ENCODE measurements at regions not wholly inside any gene's neighbourhood (a gene's known extent, or its start where the extent isn't known, plus 50 kb on each side); places are given as distances from the start of the nearest gene placed in this dataset.

- H3K4me3 Mint-ChIP-seq = no peak overlapping the region
Observed at GRCh38 chr13:50729177-50729576, 114.3 kb downstream of the DLEU7 start.

GRCh38 chr13:50730496-50731351, 112.8 kb downstream of the DLEU7 start:
- no peaks in the 10 kb centered on the region for H3K4me1 Mint-ChIP-seq
- H3K27ac Mint-ChIP-seq = no peak overlapping the region
- no peaks in the 10 kb centered on the region for H3K9me3 Mint-ChIP-seq
- TF ChIP-seq CTCF (IDR thresholded peaks at IDR 0.05) = no peak
- intact Hi-C loops (cut with micrococcal nuclease) = no loop called here
- no peak overlapping the region for H3K4me3 ChIP-seq (ENCODE audit: low read length)
- H3K9me3 ChIP-seq (ENCODE audit: control insufficient read depth, insufficient read depth, low read length) = no peaks in the 10 kb centered on the region
- WGBS (ENCODE audit: insufficient coverage) = 92% methylated on average over 4 of the region's 4 CpGs
- no peak overlapping the region for H3K27ac ChIP-seq (ENCODE audit: low read length)
- H3K36me3 ChIP-seq (ENCODE audit: control insufficient read depth, insufficient read depth, low read length) = no peaks in the 10 kb centered on the region
- H3K27me3 ChIP-seq (ENCODE audit: control insufficient read depth, insufficient read depth, low read length) = peaks cover 5% of the 10 kb centered on the region
- H3K4me1 ChIP-seq (ENCODE audit: control insufficient read depth, insufficient read depth, low read length) = no peaks in the 10 kb centered on the region
- H3K4me3 Mint-ChIP-seq = no peak overlapping the region
- peaks cover 11 to 43% of the 10 kb centered on the region in 2 donors for H3K27me3 Mint-ChIP-seq (ENCODE audit: low read depth in 2 of 2)
- ATAC-seq = no peak
- H3K36me3 Mint-ChIP-seq = no peaks in the 10 kb centered on the region
- no peak for DNase-seq

More at GRCh38 chr13:50729177-50729576, 114.3 kb downstream of the DLEU7 start:
- no peak overlapping the region for H3K4me3 ChIP-seq (ENCODE audit: low read length)
- ATAC-seq (no peak), DNase-seq (no peak)
- no peak for TF ChIP-seq CTCF (IDR thresholded peaks at IDR 0.05)
- H3K9me3 ChIP-seq (ENCODE audit: control insufficient read depth, insufficient read depth, low read length) = no peaks in the 10 kb centered on the region
- no peaks in the 10 kb centered on the region for H3K4me1 Mint-ChIP-seq
- no peaks in the 10 kb centered on the region for H3K4me1 ChIP-seq (ENCODE audit: control insufficient read depth, insufficient read depth, low read length)
- no peak overlapping the region for H3K27ac ChIP-seq (ENCODE audit: low read length)
- H3K36me3 Mint-ChIP-seq = no peaks in the 10 kb centered on the region
- H3K27me3 ChIP-seq (ENCODE audit: control insufficient read depth, insufficient read depth, low read length) = peaks cover 5% of the 10 kb centered on the region
- no peaks in the 10 kb centered on the region for H3K36me3 ChIP-seq (ENCODE audit: control insufficient read depth, insufficient read depth, low read length)
- H3K27me3 Mint-ChIP-seq (ENCODE audit: low read depth in 2 of 2) = peaks cover 17 to 42% of the 10 kb centered on the region in 2 donors
- intact Hi-C loops (cut with micrococcal nuclease) = no loop called here
- H3K9me3 Mint-ChIP-seq = no peaks in the 10 kb centered on the region
- no peak overlapping the region for H3K27ac Mint-ChIP-seq

GRCh38 chr13:50731400-50731799, 112.1 kb downstream of the DLEU7 start:
- Histone ChIP-seq H3K4me1 (ENCODE audit: control insufficient read depth, insufficient read depth, low read length) (no peaks in the 10 kb centered on the region), H3K4me3 (ENCODE audit: low read length) (no peak overlapping the region), H3K27ac (ENCODE audit: low read length) (no peak overlapping the region), H3K9me3 (ENCODE audit: control insufficient read depth, insufficient read depth, low read length) (no peaks in the 10 kb centered on the region), H3K27me3 (ENCODE audit: control insufficient read depth, insufficient read depth, low read length) (peaks cover 5% of the 10 kb centered on the region), H3K36me3 (ENCODE audit: control insufficient read depth, insufficient read depth, low read length) (no peaks in the 10 kb centered on the region)
- no peak overlapping the region for H3K4me3 Mint-ChIP-seq
- TF ChIP-seq CTCF (IDR thresholded peaks at IDR 0.05) = no peak
- ATAC-seq (no peak), DNase-seq (no peak)
- peaks cover 12 to 50% of the 10 kb centered on the region in 2 donors for H3K27me3 Mint-ChIP-seq (ENCODE audit: low read depth in 2 of 2)
- intact Hi-C loops (cut with micrococcal nuclease) = no loop called here
- H3K4me1 Mint-ChIP-seq = no peaks in the 10 kb centered on the region
- no peak overlapping the region for H3K27ac Mint-ChIP-seq
- H3K36me3 Mint-ChIP-seq = no peaks in the 10 kb centered on the region
- H3K9me3 Mint-ChIP-seq = no peaks in the 10 kb centered on the region

- no peak for DNase-seq
- no peak for TF ChIP-seq CTCF (IDR thresholded peaks at IDR 0.05)
- Histone ChIP-seq H3K27me3 (ENCODE audit: control insufficient read depth, insufficient read depth, low read length) (peaks cover 5% of the 10 kb centered on the region), H3K36me3 (ENCODE audit: control insufficient read depth, insufficient read depth, low read length) (no peaks in the 10 kb centered on the region), H3K4me3 (ENCODE audit: low read length) (no peak overlapping the region), H3K27ac (ENCODE audit: low read length) (no peak overlapping the region), H3K9me3 (ENCODE audit: control insufficient read depth, insufficient read depth, low read length) (no peaks in the 10 kb centered on the region), H3K4me1 (ENCODE audit: control insufficient read depth, insufficient read depth, low read length) (no peaks in the 10 kb centered on the region)
- no peaks in the 10 kb centered on the region for H3K4me1 Mint-ChIP-seq
- peaks cover 14 to 47% of the 10 kb centered on the region in 2 donors for H3K27me3 Mint-ChIP-seq (ENCODE audit: low read depth in 2 of 2)
- 70% methylated on average over 3 of the region's 3 CpGs for WGBS (ENCODE audit: insufficient coverage)
- intact Hi-C loops (cut with micrococcal nuclease) = no loop called here
- H3K36me3 Mint-ChIP-seq = no peaks in the 10 kb centered on the region
- no peak for ATAC-seq
- no peaks in the 10 kb centered on the region for H3K9me3 Mint-ChIP-seq
- H3K27ac Mint-ChIP-seq = no peak overlapping the region
- no peak overlapping the region for H3K4me3 Mint-ChIP-seq
Observed at GRCh38 chr13:50732712-50733111, 110.8 kb downstream of the DLEU7 start.
